HG03442 (cell line): ENCODE measurements at regions not wholly inside any gene's neighbourhood (a gene's known extent, or its start where the extent isn't known, plus 50 kb on each side); places are given as distances from the start of the nearest gene placed in this dataset.
"Not testable (repeated sequence)": the region's sequence is repeated elsewhere in the genome, so short reads cannot be mapped to it uniquely, and the experiment has no call there.

Experiments used
- ATAC-seq: cut with Tn5 transposase; IDR thresholded peaks from one replicate; pipeline ENCODE4 v1.9.1; 2021; ENCODE audit warnings: mild to moderate bottlenecking, moderate library complexity; ENCODE audit not compliant: unreplicated experiment

DNA sequence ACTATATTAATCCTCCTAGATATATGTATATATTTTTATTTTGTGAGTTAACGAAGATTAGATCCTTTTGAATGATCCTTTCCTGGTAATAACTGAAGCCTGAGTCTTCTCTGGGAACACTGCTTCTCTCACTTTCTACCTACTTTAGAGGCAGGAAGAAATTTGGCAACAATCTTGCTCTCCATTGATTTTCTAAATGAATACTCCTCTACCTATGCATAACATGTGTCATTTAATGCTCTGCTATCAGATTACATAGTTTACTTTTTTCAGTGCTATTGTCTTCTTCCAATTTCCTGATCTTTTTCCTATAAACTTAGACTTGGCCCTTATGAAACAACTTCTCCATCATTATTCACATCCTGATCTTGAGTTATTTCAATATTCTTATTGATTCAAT, 60.4 kb upstream of the PDHA2 start:
- ATAC-seq, result no peak

DNA sequence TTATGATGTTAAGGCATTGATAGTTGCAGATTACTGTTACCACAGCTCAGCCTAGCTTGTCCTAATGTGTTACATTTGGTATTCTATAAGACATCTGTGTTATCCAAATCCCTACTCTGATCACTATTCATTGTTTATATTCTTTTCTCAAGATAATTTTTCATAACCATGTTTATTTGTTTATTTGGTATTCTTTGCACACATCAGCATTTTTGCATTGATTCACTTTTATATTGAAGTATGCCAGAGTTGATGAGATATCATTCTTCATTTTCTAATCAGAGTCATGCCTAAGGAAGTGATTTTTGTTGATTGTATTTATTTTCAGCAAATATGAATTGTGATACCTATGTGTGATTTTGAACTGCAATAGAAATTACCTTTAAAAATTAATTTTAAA, 61.2 kb upstream of the PDHA2 start:
- ATAC-seq, result no peak

DNA sequence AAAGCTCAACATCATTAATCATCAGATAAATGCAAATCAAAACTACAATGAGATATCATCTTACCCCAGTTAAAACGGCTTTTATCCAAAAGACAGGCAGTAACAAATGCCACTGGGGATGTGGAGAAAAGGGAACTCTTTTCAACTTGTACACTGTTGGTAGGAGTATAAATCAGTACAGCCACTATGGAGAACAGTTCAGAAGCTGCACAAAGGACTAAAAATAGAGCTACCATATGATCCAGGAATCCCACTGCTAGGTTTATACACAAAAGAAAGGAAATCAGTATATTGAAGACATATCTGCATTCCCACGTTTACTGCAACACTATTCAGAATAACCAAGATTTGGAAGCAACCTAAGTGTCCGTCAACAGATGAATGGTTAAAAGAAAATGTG, 69.3 kb upstream of the PDHA2 start:
- not testable (repeated sequence) for ATAC-seq

DNA sequence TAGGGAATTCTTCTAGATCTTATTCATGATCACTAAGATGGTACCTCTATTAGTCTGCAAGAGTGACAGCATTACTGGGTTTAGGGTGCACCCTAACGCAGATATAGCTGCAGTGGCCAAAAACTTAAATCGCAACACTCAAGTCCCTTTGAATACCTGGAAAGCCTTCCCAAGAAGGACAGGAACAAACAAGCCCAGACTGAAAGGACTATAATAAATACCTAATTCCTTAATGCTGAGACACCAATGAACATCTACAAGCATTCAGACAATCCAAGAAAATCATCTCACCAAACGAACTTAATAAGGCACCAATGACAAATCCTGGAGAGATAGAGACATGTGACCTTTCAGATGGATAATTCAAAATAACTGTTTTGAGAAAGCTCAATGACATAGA, 74.9 kb upstream of the PDHA2 start:
- ATAC-seq, result no peak

DNA sequence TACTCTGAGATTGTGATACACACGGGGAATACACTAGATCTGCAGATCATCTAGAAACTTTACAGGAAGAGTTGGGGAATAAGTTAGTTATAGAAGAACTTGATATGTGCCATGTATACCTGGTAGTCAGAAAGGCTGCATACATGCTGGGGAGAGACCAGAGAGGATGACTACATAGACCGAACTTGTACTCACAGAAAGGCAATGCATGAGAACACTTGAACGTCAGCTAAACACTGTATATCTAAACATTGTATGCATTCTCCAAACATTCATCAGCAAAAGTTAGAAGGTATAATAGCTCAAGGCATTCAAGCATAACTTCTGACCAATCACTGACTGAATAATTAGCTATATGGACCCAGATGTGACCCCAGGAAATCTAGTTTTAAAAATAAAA, 78.0 kb upstream of the PDHA2 start:
- ATAC-seq, result no peak

DNA sequence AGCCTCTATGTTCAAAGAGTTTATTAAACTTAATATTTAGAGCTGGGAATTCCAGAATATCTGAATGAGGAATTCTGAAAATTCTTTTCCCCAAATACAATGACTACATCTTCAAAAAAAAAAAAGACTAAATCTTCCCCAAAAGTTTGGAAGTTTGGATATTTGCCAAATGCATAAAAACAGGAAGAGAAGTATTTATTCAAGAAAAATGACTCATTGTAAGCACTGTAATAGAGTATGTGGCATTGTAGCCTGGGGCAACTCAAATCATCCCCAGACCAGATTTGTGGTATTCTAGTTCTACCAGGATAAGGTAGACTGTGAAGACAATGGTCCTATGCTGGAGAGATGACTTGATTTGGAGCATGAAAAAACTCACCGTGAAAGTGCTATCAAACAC, 78.5 kb upstream of the PDHA2 start:
- ATAC-seq, result no peak

DNA sequence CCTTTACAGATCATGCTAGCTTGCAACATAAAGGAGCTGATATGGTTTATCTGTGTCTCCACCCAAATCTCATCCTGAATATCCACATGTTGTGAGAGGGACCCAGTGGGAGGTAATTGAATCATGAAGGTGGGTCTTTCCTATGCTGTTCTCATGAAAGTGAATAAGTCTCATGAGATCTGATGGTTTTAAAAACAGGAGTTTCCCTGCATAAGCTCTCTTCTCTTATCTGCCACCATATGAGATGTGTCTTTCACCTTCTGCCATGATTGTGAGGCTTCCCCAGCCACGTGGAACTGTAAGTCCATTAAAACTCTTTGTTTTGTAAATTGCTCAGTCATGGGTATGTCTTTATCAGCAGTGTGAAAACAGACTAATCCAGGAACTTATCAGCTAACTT, 79.2 kb upstream of the PDHA2 start:
- ATAC-seq, result not testable (repeated sequence)

DNA sequence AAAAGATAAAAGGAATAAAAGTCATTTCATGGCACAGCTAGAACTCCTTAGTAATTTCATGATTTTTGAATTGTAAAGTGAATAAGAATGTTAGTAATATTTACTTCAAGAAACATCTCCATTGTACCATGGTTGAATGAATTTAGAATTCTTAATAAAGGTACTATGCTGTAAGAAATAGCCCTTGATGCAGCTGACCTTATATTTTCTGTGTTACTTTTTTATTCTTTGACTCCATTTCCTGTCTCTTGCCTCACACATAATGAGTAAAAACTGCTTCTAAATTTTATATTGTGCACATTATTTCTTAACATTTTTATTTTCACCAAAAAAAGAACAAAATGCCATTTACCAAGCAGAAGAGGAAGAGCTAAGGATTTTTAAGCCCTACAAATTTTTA, 81.9 kb upstream of the PDHA2 start:
- no peak for ATAC-seq

DNA sequence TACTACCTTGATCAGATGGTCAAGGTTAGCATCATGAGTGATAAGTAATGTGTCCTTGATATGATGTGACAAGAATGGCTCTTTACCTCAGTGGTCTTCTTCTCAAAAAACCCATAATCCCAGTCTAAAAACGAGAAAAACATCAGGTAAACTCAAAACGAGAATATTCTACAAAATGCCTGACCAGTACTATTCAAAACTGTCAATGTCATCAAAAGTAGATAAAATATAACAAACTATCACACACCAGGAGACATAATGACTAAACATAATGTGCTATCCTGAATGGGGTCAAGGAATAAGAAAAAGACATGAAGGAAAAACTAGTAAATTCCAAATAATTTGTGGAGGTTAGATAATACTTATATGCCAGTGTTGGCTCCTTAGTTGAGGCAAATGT, 85.2 kb upstream of the PDHA2 start:
- no peak for ATAC-seq

DNA sequence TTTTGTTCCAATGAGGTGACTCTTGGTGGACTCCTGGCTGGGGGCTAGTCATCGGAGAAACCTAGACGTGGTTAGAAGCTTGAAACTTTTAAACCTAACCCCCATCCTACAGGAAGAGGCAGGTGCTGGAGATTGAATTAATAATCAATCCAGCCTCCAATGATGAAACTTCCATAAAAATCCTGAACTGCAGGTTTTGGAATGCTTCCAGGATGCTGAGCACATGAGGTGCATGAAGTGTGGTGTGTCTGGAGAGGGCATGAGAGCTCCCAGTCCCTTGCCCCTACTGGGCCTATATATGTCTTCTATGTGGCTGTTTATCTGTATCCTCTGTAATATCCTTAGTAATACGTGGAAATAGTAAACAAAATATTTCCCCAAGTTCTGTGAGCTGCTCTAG, 90.7 kb upstream of the PDHA2 start:
- ATAC-seq, result no peak

DNA sequence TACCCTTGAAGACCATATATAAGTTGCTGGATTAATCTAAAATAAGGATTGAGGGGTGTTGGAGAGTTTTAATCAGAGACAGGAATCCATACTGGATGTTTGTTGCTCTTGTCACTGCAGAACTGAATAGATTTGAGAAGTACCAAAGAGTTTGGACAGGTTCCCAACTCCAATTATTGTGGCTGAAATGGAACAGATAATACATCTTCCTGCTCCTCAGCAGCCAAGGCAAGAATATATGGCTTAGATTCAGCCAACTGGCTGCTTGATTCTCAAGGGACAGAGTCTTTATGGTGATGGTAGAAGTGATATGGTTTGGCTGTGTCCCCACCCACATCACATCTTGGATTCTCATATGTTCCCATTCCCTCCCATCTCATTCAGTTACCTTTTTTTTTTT, 97.0 kb upstream of the PDHA2 start:
- no peak for ATAC-seq

DNA sequence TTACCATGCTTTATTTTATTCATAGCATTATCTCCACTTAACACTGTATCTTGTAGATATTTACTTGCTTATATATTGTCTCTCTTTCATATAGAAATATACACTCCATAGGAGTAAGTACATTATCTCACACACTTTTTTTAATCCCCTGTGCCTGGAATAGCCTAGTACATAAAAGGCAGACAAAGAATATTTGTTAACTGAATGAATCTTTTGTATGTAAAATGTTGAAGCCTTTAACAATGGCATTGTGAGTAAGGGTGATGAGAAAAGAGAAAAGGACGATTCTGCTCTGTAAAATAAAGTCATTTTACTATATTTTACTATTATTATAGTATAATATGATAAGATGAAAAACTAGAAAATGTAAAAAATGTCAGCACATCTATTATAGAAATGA, 97.7 kb upstream of the PDHA2 start:
- no peak for ATAC-seq

DNA sequence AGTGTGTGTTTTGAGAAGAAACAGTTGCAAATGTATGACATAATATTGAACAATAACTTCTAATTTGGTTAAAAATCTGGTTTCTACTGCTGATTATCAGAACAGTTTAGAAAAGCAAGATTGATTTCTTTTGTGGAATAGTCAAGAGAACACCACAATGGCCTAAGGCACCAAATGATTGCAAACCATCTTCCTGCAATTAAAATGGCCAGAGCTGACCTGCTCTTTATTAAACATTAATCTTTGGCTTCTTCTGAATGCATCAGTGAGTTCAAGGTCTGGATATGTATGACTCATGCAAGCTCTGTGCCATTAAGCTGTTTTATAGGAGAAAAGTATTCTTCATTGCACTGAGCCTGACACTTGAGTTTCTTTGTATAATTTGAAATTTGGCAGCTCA, 107.8 kb upstream of the PDHA2 start:
- ATAC-seq, result no peak

DNA sequence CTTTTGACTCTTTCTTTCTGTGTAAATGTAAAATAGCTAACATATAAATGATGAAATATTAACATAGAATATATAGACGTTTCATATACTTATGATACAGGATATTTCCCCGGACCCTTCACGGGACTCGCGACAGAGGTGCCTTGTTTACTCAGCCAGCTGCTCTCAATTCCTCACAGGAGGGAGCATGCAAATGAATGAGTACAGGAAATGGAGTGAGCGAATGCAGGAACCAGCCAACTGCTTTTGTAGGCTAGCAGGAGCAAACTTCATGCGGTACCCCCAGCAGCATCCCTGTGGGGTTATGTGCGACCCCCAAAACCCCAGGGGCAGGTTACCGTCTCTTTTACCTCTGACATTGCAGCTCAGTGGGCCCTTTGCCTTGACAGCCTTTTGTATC, 110.3 kb upstream of the PDHA2 start:
- no peak for ATAC-seq

DNA sequence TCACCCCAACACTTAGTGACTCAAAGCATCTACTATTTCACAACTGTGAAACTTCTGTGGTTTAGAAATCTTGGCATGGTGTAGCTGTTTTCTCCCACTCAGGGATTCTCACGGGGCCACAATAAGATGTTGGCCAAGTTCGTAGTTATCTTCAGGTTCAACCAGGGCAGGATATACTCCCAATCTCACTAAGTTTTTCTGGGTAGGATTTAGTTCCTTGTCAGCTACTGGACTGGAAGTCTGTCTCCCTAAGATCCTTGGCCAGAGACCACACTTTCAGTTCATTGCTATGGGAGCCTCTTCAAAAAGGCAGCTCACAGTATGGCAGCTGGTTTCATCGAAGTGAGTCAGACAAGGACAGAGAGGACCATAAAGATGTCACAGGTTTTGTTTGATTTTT, 111.7 kb upstream of the PDHA2 start:
- ATAC-seq, result no peak

DNA sequence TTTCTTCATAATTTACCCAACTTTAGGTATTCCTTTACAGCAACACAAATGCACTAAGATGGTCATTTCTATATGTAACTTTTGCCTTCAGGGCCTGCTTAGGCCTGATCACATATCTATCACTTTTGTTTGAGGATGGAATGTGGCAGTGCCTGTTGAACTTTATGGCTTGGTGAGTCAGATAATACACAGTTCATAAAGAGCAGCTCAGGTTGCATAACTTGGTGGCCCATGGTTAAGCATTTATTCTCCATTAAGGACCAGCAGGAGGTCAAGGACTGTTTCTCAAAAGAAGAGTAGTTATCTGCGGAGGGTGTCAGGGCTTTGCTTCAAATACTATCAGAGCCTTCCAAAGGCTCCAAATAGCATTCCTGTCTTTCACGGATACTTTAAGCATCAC, 124.1 kb upstream of the PDHA2 start:
- no peak for ATAC-seq

DNA sequence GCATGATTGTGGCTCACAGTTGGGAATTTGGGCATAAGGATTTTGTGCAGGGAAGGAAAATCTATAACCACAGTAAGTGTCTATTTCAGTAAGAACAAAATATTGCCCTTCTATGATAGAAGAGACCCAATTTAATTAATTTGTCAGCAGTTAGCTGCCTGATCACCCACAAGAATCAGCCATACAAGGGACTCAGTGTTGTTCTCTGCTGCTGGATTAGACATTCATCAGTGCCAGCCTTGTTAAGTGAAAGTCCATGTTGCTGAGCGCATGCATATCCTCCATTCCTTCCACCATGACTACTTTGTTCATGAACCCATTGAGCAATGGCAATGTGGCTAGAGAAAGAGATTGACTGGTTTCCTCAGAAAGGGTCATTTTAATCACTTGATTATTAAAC, 125.3 kb upstream of the PDHA2 start:
- no peak for ATAC-seq

DNA sequence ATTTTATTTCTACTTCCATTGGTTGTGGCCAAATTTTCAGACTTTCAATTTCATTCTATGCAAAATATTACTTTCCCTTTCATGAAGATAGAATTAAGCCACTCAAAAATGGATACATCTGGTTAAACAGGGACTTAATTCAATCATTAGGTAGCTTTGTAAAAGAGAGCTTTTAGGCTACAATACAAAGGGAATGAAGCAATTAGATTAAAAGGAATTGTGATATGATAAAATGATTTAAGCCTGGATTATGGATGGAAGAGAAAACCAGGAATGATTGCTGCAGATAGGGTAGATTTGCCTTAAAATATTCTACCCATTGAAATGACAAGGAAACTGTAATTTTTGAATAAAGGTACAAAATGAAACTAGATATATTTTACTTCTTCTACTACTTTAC, 134.6 kb upstream of the PDHA2 start:
- ATAC-seq, result no peak

DNA sequence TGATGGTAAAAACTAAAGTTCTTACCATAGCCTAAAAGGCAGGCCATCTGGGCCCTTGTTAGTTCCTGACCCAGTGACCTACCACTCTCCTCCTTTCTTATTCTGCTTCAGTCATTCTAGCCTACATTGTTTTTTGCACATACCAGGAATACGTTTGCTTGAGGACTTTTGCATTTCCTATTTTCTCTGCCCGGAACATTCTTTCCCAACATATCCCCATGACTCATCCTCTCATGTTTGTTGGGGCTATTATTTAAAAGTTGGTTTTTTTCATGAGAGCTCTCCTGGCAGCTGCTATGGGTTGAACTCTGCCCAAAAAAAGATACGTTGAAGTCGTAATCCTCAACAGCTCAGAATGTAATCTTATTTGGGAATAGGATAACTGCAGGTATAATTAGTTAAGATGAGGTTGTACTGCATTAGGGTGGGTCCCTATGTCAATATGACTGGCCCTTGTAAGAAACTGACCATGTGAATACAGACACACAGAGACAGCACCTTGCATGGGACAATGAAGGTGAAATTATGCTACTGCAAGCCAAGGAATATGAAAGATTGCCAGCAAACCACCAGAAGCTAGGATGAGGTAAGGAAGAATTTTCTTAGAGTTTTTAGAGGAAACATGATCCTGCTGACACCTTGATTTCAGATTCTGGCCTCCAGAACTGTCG, 138.3 kb upstream of the PDHA2 start:
- no peak for ATAC-seq

DNA sequence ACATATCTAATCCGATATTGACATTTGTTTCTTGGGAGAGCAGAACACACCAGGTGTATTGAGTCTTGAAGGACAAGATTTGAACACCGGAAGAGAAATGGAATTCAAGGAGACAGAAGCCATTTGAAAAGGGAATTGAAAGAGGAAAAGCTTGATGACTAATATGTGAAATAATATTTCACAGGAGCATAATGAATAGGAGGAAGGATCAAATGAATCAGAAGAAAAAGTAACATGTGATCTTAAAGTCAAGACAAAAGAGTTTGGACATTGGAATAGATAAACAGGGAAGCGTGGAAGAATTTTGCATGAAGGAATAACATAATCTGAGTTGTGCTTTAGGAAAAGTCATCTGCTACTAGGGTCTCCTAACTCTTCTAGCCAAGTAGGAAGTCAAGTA, 145.5 kb upstream of the PDHA2 start:
- no peak for ATAC-seq

DNA sequence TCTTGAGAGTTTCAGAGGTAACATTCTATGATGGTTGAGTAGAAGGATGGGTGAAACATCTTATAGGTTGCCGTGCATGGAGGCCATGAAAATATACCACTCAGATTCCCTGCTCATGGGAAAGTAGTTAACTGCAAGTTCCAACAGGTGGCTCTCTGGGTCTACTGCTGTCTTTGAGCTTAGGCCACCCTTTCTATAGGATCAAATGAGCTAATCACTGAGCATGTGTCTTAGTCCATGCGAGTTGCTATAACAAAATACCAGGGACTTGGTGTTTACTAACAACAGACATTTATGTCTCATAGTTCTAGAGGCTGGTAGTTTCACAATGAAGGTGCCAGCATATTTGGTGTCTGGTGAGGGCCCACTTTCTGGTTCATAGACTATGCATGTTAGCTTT, 144.8 kb upstream of the UNC5C start:
- no peak for ATAC-seq

DNA sequence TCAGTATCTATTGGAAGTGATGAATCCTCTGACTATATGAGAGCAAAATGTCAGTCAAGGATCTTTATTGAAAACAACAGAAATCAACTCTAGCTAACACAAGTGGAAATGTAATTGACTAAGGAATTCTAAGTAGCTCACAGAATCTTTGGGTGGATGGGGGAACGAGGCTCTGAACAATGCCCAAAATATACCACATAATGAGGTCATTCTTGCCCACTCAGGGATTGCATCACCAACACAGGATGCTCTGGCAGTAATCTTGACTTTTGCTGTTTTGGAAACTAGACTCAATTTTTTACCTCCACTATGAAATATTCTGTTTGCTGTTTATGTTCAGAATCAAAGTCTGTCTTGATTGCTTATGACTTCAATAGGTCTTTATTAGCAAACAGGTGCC, 127.4 kb upstream of the UNC5C start:
- no peak for ATAC-seq

DNA sequence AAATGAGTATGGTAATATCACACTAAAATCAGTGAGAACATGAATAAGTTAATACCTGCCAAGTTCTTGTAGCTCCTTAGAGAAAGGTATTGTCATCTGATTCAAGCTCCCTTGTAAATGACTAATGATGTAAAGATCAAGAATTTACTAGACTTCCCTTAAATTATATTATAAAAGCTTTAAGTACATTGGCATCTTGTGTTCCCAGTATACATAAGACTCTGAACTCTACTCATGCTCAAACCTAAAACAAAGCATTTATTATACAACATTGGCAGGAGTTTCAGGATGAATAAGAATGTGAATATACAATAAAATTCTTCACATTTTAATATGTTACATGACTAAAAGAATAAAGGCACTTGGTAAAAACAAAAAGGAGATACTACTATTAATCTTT, 126.8 kb upstream of the UNC5C start:
- no peak for ATAC-seq

DNA sequence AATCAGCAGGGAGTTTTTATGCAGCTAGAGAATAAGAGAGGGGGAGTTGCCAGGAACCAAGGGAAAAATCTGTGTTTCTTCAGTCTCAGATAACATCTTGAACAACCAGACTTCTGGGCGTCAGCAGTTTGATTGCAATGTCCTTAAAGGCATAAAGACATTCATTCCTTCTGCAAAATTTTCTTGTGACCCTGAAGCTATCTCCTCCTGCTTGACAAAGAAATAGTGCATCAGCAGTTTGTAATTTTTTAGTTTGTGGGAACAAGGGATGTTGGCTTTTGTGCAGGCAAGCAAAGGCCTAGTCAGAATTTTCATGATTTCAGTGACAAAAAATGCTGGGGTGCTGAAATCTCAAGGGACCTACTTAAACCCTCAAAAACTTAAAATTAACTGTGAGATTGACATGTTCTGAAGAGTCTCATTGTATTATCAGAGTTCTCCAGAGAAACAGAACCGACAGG, 125.8 kb upstream of the UNC5C start:
- no peak for ATAC-seq
